H9 (cell line): ENCODE measurements at regions not wholly inside any gene's neighbourhood (a gene's known extent, or its start where the extent isn't known, plus 50 kb on each side); places are given as distances from the start of the nearest gene placed in this dataset.

Source experiments
- DNase-seq: peaks from one replicate; pipeline ENCODE4 v3.0.0-alpha.2; 2017
- H2AFZ ChIP-seq: one replicate; pipeline ENCODE4 v1.6.1; 2013; ENCODE audit warnings: mild to moderate bottlenecking, low read length, control low read depth, moderate library complexity
- H2AK5ac ChIP-seq: 2 replicates; pipeline ENCODE4 v1.6.1; 2013; ENCODE audit warnings: low read length, control low read depth, mixed read lengths; ENCODE audit not compliant: insufficient read length
- H2BK120ac ChIP-seq: one replicate; pipeline ENCODE4 v1.6.1; 2013; ENCODE audit warnings: low read depth, mild to moderate bottlenecking, low read length, control low read depth, inconsistent platforms; ENCODE audit not compliant: poor library complexity, severe bottlenecking
- H2BK12ac ChIP-seq: 2 replicates; pipeline ENCODE4 v1.6.1; 2013; ENCODE audit warnings: low read length, control low read depth, mixed read lengths, low read depth; ENCODE audit not compliant: insufficient read length
- H2BK15ac ChIP-seq: 2 replicates; pipeline ENCODE4 v1.6.1; 2013; ENCODE audit warnings: low read depth, low read length, control low read depth
- H2BK20ac ChIP-seq: one replicate; pipeline ENCODE4 v1.6.1; 2013; ENCODE audit warnings: low read depth, mild to moderate bottlenecking, low read length, control low read depth, inconsistent platforms; ENCODE audit not compliant: poor library complexity, severe bottlenecking
- H2BK5ac ChIP-seq: 2 replicates; pipeline ENCODE4 v1.6.1; 2013; ENCODE audit warnings: low read length, control low read depth, mixed read lengths; ENCODE audit not compliant: insufficient read length
- H3K14ac ChIP-seq: 2 replicates; pipeline ENCODE4 v1.6.1; 2013; ENCODE audit warnings: low read length, control low read depth; ENCODE audit not compliant: insufficient read depth
- H3K18ac ChIP-seq: 2 replicates; pipeline ENCODE4 v1.6.1; 2013; ENCODE audit warnings: low read depth, mild to moderate bottlenecking, mixed read lengths, low read length, control low read depth; ENCODE audit not compliant: insufficient read length
- H3K23ac ChIP-seq: 2 replicates; pipeline ENCODE4 v1.6.1; 2013; ENCODE audit warnings: low read length, control low read depth, mixed read lengths, low read depth; ENCODE audit not compliant: insufficient read length
- H3K23me2 ChIP-seq: 2 replicates; pipeline ENCODE4 v1.6.1; 2013; ENCODE audit warnings: low read depth, mild to moderate bottlenecking, mixed read lengths, low read length, control low read depth; ENCODE audit not compliant: insufficient read length, poor library complexity, severe bottlenecking
- H3K27ac ChIP-seq: 2 replicates; pipeline ENCODE4 v1.5.1; 2013; ENCODE audit warnings: low read length, control low read depth, mixed read lengths, low read depth; ENCODE audit not compliant: insufficient read length
- H3K27me3 ChIP-seq: 2 replicates; pipeline ENCODE4 v1.6.1; 2013; ENCODE audit warnings: low read length, control low read depth, inconsistent platforms; ENCODE audit not compliant: insufficient read depth
- H3K4ac ChIP-seq: 2 replicates; pipeline ENCODE4 v1.6.1; 2013; ENCODE audit warnings: low read depth, mild to moderate bottlenecking, control low read depth, inconsistent platforms, low read length, moderate library complexity
- H3K4me1 ChIP-seq: 2 replicates; pipeline ENCODE4 v1.6.1; 2013; ENCODE audit warnings: low read length, control low read depth, inconsistent platforms; ENCODE audit not compliant: insufficient read depth
- H3K4me2 ChIP-seq: 2 replicates; pipeline ENCODE4 v1.6.1; 2013; ENCODE audit warnings: low read length, control low read depth, mixed read lengths; ENCODE audit not compliant: insufficient read length, insufficient read depth
- H3K56ac ChIP-seq: 2 replicates; pipeline ENCODE4 v1.6.1; 2013; ENCODE audit warnings: low read depth, mild to moderate bottlenecking, mixed read lengths, low read length, control low read depth; ENCODE audit not compliant: insufficient read length
- H3K79me1 ChIP-seq: 2 replicates; pipeline ENCODE4 v1.6.1; 2013; ENCODE audit warnings: low read depth, mild to moderate bottlenecking, moderate library complexity, low read length, control low read depth, inconsistent platforms; ENCODE audit not compliant: insufficient read depth, poor library complexity, severe bottlenecking
- H3K79me2 ChIP-seq: 2 replicates; pipeline ENCODE4 v1.6.1; 2013; ENCODE audit warnings: low read length, control low read depth, inconsistent platforms; ENCODE audit not compliant: insufficient read depth
- H3K9ac ChIP-seq: 2 replicates; pipeline ENCODE4 v1.6.1; 2013; ENCODE audit warnings: low read length, control low read depth, mixed read lengths; ENCODE audit not compliant: insufficient read length; ENCODE audit errors: extremely low read depth
- H3K9me3 ChIP-seq: one replicate; pipeline ENCODE4 v1.6.1; 2013; ENCODE audit warnings: low read depth, low read length, inconsistent platforms; ENCODE audit not compliant: control insufficient read depth
- H3T11ph ChIP-seq: one replicate; pipeline ENCODE4 v1.6.1; 2013; ENCODE audit warnings: mild to moderate bottlenecking, low read length, control low read depth, inconsistent platforms
- H4K20me1 ChIP-seq: one replicate; pipeline ENCODE4 v1.6.1; 2013; ENCODE audit not compliant: control insufficient read depth, insufficient read length, insufficient read depth
- H4K5ac ChIP-seq: 2 replicates; pipeline ENCODE4 v1.6.1; 2013; ENCODE audit warnings: low read depth, mild to moderate bottlenecking, mixed read lengths, low read length, control low read depth; ENCODE audit not compliant: insufficient read length
- H4K8ac ChIP-seq: replicated peaks from 2 replicates; pipeline ENCODE4 v1.6.1; 2013; ENCODE audit warnings: low read length, control low read depth, mixed read lengths, low read depth; ENCODE audit not compliant: insufficient read length
- H4K91ac ChIP-seq: 2 replicates; pipeline ENCODE4 v1.6.1; 2013; ENCODE audit warnings: low read depth, mild to moderate bottlenecking, moderate library complexity, mixed read lengths, low read length, control low read depth; ENCODE audit not compliant: insufficient read length
- H3K27ac Mint-ChIP-seq, 3 experiments: 2 replicates in 2 of 3; 3 replicates in 1 of 3; pipeline ENCODE4 v1.8.0; 2020 to 2021; ENCODE audit warnings: mixed read lengths in 3 of 3, mild to moderate bottlenecking in 1 of 3, moderate library complexity in 1 of 3
- H3K27me3 Mint-ChIP-seq: 2 replicates; pipeline ENCODE4 v1.8.0; 2021; ENCODE audit warnings: low read depth, mild to moderate bottlenecking, moderate library complexity, mixed read lengths
- H3K36me3 Mint-ChIP-seq, 3 experiments: 2 replicates in 2 of 3; 3 replicates in 1 of 3; pipeline ENCODE4 v1.8.0; 2020 to 2021; ENCODE audit warnings: low read depth in 3 of 3, mixed read lengths in 3 of 3; ENCODE audit not compliant: insufficient read depth in 1 of 3
- H3K4me1 Mint-ChIP-seq, 2 experiments: 2 replicates each; pipeline ENCODE4 v1.8.0; 2020; ENCODE audit warnings: mixed read lengths in 2 of 2
- H3K4me3 Mint-ChIP-seq, 2 experiments: 2 replicates in 1 of 2; 3 replicates in 1 of 2; pipeline ENCODE4 v1.8.0; 2020 to 2021; ENCODE audit warnings: mild to moderate bottlenecking in 2 of 2, mixed read lengths in 2 of 2, moderate library complexity in 1 of 2
- H3K9me3 Mint-ChIP-seq, 2 experiments: 2 replicates in 1 of 2; 3 replicates in 1 of 2; pipeline ENCODE4 v1.8.0; 2020; ENCODE audit warnings: mild to moderate bottlenecking in 2 of 2, mixed read lengths in 2 of 2, moderate library complexity in 1 of 2
- CTCF ChIP-seq: fragments of 200-600 bp; sonication (generic); conservative IDR thresholded peaks from 3 replicates; pipeline ENCODE4 v1.8.0; 2021; ENCODE audit warnings: antibody characterized with exemption, mild to moderate bottlenecking

DNA sequence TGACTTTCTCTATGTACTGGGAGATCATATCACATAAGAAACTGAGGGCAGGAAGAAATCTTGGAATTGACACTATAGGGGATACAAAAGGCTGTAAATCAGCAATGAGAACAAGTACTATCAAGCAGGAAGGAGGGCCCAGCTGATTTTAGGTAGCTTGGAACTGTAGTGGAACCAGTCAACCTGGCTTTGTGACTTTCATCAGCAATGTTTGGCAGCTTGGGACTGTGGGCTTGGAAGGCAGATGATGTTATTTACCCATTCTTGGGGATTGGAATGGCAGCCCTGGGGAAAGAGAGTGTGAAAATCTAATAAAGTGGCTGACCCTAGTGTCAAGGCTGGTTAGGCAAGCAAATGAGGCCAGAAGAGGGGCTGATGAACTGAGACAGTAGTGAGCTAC lies 1073.3 kb downstream of the ADGRL2 start:
- Histone ChIP-seq H4K20me1 (no peaks in the 10 kb centered on the region), H3K9ac (no peak overlapping the region), H2BK5ac (no peak overlapping the region), H3K79me2 (no peaks in the 10 kb centered on the region), H3K23ac (no peak overlapping the region), H3K18ac (no peak overlapping the region), H3K14ac (no peak overlapping the region), H3K23me2 (no peaks in the 10 kb centered on the region), H3K56ac (no peak overlapping the region), H3K27ac (no peak overlapping the region), H3K9me3 (no peaks in the 10 kb centered on the region), H2BK15ac (no peak overlapping the region), H2BK120ac (no peak overlapping the region), H2BK20ac (no peak overlapping the region), H4K91ac (no peak overlapping the region), H2AFZ (no peak overlapping the region), H3K4ac (no peak overlapping the region), H4K5ac (no peak overlapping the region), H3K4me1 (no peaks in the 10 kb centered on the region), H3T11ph (no peak overlapping the region), H2BK12ac (no peak overlapping the region), H4K8ac (no peak overlapping the region), H3K4me2 (no peak overlapping the region), H2AK5ac (no peak overlapping the region), H3K27me3 (no peaks in the 10 kb centered on the region), H3K79me1 (no peaks in the 10 kb centered on the region)
- H3K4me3 Mint-ChIP-seq, result no peak overlapping the region
- H3K4me1 Mint-ChIP-seq, result no peaks in the 10 kb centered on the region
- H3K9me3 Mint-ChIP-seq, result no peaks in the 10 kb centered on the region
- H3K27me3 Mint-ChIP-seq, result no peaks in the 10 kb centered on the region
- TF ChIP-seq CTCF, result no peak
- DNase-seq, result no peak
- H3K27ac Mint-ChIP-seq, result no peak overlapping the region
- no peaks in the 10 kb centered on the region for H3K36me3 Mint-ChIP-seq
